Kidney (tissue), 13 donors: ENCODE measurements at regions not wholly inside any gene's neighbourhood (a gene's known extent, or its start where the extent isn't known, plus 50 kb on each side); places are given as distances from the start of the nearest gene placed in this dataset.

Experiments
- DNase-seq, 5 donors: peaks; one replicate each; pipeline ENCODE4 v3.0.0-alpha.2; 2013 to 2020
- FAIRE-seq: peaks from 2 replicates; lab custom pipeline; 2012; peaks lifted over from hg19 to GRCh38; lab: Jason Lieb, UNC
- H3K27ac ChIP-seq, 2 donors: one replicate each; pipeline ENCODE4 v1.7.0; 2013; ENCODE audit warnings: low read depth in 2 of 2, low read length in 2 of 2, inconsistent platforms in 1 of 2
- H3K27me3 ChIP-seq: one replicate; pipeline ENCODE4 v1.7.1; 2013; ENCODE audit warnings: low read length, inconsistent platforms; ENCODE audit not compliant: control insufficient read depth, insufficient read depth
- H3K36me3 ChIP-seq, 3 donors: one replicate each; pipeline versions ENCODE4 v1.7.0 to v1.7.1; 2013; ENCODE audit warnings: low read length in 3 of 3, control low read depth in 1 of 3, inconsistent platforms in 1 of 3; ENCODE audit not compliant: insufficient read depth in 3 of 3, control insufficient read depth in 2 of 3
- H3K4me1 ChIP-seq, 3 donors: one replicate each; pipeline versions ENCODE4 v1.7.0 to v1.7.1; 2013; ENCODE audit warnings: low read length in 3 of 3, inconsistent platforms in 1 of 3, low read depth in 1 of 3; ENCODE audit not compliant: control insufficient read depth in 2 of 3, insufficient read depth in 2 of 3
- H3K4me3 ChIP-seq, 3 donors: one replicate each; pipeline versions ENCODE4 v1.7.0 to v1.8.1; 2013; ENCODE audit warnings: low read length in 3 of 3, control low read depth in 1 of 3, inconsistent platforms in 1 of 3
- H3K9ac ChIP-seq, 3 donors: one replicate each; pipeline versions ENCODE4 v1.7.0 to v1.7.1; 2013; ENCODE audit warnings: low read length in 3 of 3, control low read depth in 1 of 3, inconsistent platforms in 1 of 3
- H3K9me3 ChIP-seq, 3 donors: one replicate each; pipeline versions ENCODE4 v1.7.0 to v1.7.1; 2013; ENCODE audit warnings: low read length in 3 of 3, control low read depth in 1 of 3, inconsistent platforms in 1 of 3; ENCODE audit not compliant: control insufficient read depth in 2 of 3, insufficient read depth in 1 of 3
- intact Hi-C: fragments of 100-400 bp; cut with DNase I; formaldehyde crosslinking; loops from one replicate; pipeline ENCODE4 v1.11.1; 2022
- TF ChIP-seq, protein P1 (sequence below): IDR thresholded peaks from 3 replicates; pipeline ENCODE4 v1.5.1; 2012; ENCODE audit warnings: mild to moderate bottlenecking, moderate library complexity, borderline replicate concordance; ENCODE audit not compliant: insufficient read depth; ENCODE audit errors: extremely low read depth
- donor health status: control.
- donor health status: control.
- donor health status: control.
- donor health status: control.
- donor health status: control.
- donor health status: DM: yes; HTN: yes; CAD: no.
- donor health status: Normal renal cell carcinoma (clear cell type).

DNA sequence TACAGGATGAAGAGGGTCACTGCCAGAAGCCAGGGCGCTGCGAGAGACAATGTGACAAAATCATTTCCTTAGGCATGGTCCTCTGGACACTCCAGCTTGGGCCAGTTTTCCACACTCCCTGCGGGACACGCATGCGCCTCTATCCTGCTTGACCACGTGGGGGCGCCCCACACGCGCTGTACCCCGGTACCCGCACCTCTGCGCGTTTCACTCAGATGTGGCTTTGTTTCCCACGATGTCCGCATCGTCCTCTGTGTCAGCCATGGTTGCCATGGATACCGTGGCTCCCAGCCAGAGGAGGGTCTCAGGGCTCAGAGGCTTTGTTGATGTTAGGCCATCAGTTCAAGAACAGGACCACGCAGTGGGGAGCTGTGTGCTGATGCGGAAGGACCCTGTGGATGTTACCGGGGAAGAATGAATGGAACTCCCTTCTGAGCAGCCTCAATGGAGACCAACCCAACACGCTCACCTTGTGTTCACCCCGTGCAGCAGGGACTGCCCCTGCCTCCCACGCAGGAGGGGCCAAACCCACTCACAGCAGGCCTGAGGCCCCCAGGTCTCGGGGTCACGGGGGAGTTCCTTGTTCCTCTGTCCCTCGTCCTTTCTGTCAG lies 65.8 kb upstream of the SLC22A11 start:
- H3K27ac ChIP-seq, result no peak overlapping the region
- FAIRE-seq, result no peak
- TF ChIP-seq, protein P1, sequence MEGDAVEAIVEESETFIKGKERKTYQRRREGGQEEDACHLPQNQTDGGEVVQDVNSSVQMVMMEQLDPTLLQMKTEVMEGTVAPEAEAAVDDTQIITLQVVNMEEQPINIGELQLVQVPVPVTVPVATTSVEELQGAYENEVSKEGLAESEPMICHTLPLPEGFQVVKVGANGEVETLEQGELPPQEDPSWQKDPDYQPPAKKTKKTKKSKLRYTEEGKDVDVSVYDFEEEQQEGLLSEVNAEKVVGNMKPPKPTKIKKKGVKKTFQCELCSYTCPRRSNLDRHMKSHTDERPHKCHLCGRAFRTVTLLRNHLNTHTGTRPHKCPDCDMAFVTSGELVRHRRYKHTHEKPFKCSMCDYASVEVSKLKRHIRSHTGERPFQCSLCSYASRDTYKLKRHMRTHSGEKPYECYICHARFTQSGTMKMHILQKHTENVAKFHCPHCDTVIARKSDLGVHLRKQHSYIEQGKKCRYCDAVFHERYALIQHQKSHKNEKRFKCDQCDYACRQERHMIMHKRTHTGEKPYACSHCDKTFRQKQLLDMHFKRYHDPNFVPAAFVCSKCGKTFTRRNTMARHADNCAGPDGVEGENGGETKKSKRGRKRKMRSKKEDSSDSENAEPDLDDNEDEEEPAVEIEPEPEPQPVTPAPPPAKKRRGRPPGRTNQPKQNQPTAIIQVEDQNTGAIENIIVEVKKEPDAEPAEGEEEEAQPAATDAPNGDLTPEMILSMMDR, result peak; percentile 47
- no peaks in the 10 kb centered on the region for H3K9me3 ChIP-seq
- no peaks in the 10 kb centered on the region for H3K36me3 ChIP-seq
- intact Hi-C loops, result no loop called here
- H3K4me1 ChIP-seq, result no peaks in the 10 kb centered on the region
- H3K27me3 ChIP-seq, result peaks cover 2% of the 10 kb centered on the region
- H3K9ac ChIP-seq, result no peak overlapping the region
- no peak overlapping the region for H3K4me3 ChIP-seq
- peak; percentile 56 to 85 (median 73) for DNase-seq

DNA sequence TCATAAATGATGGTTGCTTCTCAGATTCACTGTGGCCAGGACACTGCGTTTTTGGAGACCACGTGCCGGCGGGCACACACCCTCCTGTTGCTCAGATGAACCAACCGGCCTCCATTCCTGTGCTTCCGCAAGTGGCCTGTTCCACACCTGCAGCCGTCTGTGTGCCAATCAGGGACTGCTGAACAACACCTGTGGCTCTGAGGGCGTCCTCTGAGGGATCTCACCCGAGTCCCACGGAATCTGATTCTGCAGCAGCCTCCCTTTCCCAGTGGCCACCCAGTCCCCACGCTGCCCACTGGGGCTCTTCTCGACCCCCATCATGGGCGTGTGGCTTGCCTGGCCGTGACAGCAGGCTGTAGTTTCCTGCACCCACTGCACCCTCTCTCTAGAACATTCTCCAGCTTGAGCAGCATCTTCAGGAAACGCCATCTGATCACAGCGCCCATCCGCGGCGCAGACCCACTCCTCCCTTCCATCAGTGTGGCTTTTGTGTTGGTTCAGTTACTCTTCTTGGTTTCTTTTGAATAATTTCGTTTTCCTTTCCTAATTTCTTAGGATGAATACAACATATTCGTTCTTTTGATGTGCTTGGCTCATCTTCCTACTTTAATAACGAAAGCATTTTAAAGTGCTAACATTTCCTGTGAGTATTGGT lies 65.1 kb upstream of the SLC22A11 start:
- no peaks in the 10 kb centered on the region for H3K36me3 ChIP-seq
- FAIRE-seq (no peak), DNase-seq (no peak)
- TF ChIP-seq, protein P1, result no peak
- H3K9me3 ChIP-seq, result no peaks in the 10 kb centered on the region
- no peaks in the 10 kb centered on the region for H3K27me3 ChIP-seq
- no peak overlapping the region for H3K4me3 ChIP-seq
- no peak overlapping the region for H3K9ac ChIP-seq
- no peaks in the 10 kb centered on the region for H3K4me1 ChIP-seq
- H3K27ac ChIP-seq, result no peak overlapping the region
- intact Hi-C loops, result no loop called here

DNA sequence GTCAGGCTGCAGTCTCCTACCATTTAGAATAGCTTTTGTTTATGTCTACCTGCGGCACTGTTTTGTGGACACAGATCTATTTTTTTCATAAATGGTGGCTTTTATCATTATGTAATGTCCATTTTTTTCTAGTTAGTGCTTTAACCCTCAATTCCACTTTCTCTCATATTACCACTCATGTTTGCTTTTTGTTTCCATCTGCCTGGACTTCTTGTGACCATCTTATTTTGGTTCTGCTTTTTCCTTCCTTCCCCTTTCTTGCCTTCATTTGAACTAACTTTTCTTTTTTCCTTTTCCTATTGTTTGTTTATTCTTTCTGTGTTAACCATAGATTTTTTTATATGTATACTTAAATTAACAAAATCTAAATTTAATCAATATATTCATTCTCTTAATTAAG lies 63.2 kb upstream of the SLC22A11 start:
- no peak overlapping the region for H3K4me3 ChIP-seq
- TF ChIP-seq, protein P1, result no peak
- FAIRE-seq (no peak), DNase-seq (no peak)
- no peak overlapping the region for H3K9ac ChIP-seq
- H3K4me1 ChIP-seq, result no peaks in the 10 kb centered on the region
- intact Hi-C loops, result no loop called here
- no peaks in the 10 kb centered on the region for H3K9me3 ChIP-seq
- H3K27me3 ChIP-seq, result no peaks in the 10 kb centered on the region
- no peak overlapping the region for H3K27ac ChIP-seq
- H3K36me3 ChIP-seq, result no peaks in the 10 kb centered on the region
